NOMO-1 (cell line): ENCODE measurements at regions not wholly inside any gene's neighbourhood (a gene's known extent, or its start where the extent isn't known, plus 50 kb on each side); places are given as distances from the start of the nearest gene placed in this dataset.

Experiments used
- DNase-seq, 2 experiments: peaks; one replicate each; lab custom pipeline; 2025; ENCODE audit not compliant: unreplicated experiment in 2 of 2; lab: John Stamatoyannopoulos, UW

DNA sequence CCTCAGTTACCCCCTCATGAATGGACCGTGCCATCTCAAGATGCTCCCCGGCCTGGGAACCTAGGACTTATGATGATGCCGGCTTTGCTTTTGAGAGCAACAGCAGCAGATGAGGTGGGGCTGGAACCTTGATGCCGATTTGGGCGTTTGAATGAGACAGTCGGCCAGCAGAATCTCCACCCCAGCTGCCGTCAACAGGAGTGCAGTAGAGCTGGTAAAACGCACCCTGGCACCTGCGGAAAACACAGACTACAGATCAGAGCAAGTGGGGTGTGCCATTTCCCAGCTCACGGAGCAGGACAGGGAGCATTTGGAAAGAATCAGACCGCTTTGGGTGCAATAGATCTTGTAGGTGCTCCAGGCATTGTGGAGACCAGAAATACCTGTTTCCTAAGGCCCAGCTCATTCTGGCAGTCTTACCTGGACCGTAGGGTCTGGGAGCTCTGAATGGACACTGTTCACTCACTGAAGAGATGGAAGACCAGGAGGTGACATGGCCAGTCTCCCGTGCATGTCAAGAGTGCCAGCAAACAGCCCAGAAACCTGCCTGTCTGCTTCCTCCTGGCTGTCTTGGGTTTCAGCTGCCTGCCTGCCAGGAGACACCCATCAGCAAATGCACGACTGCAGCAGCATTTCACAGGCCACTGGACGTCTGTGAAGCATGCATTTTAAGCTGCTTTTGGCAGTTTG, 317.7 kb upstream of the IRX4 start:
- no peak for DNase-seq

- DNase-seq: no peak
Observed at GRCh38 chr5:2199697-2200096, 317.0 kb upstream of the IRX4 start.

- no peak for DNase-seq
Observed at GRCh38 chr5:2196989-2197619, 314.4 kb upstream of the IRX4 start.

GRCh38 chr5:2196416-2196815, 313.7 kb upstream of the IRX4 start:
- DNase-seq: no peak

DNA sequence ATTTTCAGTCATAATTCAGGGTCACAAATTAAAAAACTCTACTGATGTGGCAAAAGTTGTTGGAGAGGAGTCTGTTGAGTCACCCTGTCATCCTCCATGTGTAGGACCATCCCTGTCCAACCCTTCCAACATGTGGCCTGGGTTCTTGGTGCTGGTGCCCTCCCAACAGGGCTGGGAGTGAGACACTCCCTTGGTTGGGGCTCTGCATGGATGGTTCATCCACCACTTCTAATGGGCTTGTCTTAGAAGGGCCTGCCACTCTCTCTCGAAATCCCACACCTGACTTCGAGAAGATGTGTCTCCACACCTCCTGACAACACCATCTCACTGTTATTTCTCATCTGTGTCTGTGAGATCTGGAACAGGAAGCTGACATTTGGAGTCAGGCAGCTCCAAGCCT, 312.2 kb upstream of the IRX4 start:
- DNase-seq: no peak

DNA sequence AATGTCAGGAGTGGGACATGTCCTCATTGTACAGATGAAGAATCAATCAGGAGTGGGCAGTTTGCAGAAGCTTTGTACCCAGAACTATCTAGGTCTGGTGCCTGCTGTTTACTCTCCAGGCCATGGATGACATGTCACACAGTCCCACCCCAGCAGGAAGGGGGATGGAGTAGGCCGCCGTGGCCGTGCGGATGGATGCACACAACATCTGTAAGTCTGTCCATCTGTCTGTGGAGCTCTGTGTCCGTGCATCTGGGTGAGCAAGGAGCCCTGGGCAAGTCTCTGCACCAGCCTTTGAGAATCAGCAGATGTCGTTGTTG, 311.5 kb upstream of the IRX4 start:
- DNase-seq: no peak

DNA sequence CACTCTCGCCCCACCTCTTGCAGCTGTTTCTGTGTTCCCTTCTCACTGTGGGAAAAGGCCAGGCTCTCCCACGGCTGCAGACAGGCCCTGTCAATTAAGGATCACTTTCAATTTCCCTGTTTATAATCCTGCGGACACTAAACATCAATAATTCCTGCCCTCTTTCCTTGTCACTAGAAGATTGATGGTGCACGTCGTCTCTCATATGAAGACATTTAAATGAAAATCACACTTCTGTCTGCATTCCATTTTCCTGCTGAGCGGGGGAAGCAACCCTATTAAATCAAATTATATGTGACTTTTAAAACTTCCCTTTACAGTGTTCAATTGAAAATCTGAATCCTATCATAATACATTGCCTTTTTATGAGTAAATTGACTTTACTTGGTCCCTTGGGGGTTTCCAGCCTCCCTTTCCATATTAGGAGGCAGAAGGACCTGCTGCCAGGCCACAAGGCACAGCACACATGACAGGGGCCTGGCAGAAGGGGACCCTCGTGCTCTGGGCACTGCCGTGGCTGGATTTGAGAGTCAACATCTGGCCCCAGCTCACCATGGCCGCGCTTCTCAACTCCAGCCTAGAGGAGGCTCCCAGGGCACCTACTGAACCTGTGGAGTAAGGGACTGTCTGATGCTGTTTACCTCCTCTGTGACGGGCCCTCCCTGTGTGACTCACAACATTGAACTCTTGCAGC, 311.0 kb upstream of the IRX4 start:
- DNase-seq: no peak

- no peak for DNase-seq
Observed at GRCh38 chr5:2193142-2193541, 310.4 kb upstream of the IRX4 start.

- no peak for DNase-seq
Observed at GRCh38 chr5:2192496-2192895, 309.8 kb upstream of the IRX4 start.

GRCh38 chr5:2191972-2192371, 309.2 kb upstream of the IRX4 start:
- no peak for DNase-seq

GRCh38 chr5:2190549-2190948, 307.8 kb upstream of the IRX4 start:
- no peak for DNase-seq

DNA sequence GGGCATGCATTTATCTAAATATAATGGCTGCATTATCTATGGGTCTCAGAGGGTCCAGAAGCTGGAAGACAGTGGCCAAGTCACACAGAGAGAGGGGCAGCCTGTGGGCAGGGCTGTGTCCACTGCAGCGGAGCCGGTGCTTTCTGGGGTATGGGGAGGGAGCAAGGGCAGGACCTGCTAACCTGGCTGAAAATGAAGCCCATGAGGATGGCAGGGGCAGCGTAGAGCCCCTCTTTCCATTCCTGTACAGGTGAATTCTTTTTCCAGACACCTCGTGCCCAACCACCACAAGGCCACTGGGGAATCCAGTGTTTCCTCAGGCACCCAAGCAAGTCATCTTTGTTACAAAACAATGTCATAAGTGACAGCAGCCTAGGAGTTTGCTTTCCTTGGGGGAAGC, 305.9 kb upstream of the IRX4 start:
- no peak for DNase-seq

DNA sequence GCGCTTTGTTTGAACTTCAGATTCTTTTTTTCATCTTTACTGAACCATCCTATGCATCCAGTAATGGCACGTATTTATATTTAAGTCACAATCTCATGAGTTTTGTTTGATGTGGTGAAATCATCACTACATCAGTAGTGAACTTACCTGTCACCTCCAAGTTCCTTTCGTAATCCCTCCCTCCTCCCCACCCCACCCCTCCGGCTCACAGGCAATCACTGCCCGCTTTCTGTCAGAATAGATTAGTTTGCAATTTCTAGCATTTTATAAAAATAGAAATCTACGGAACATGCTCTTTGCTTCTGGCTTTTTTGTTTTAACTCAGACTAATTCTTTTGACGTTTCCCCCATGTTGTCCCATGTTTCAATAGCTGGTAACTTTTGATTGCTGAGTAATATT, 305.4 kb upstream of the IRX4 start:
- no peak for DNase-seq

- DNase-seq: no peak
Observed at GRCh38 chr5:2187687-2188086, 305.0 kb upstream of the IRX4 start.

- DNase-seq: no peak
Observed at GRCh38 chr5:2187156-2187555, 304.4 kb upstream of the IRX4 start.

GRCh38 chr5:2186472-2187015, 303.8 kb upstream of the IRX4 start:
- DNase-seq: no peak

DNA sequence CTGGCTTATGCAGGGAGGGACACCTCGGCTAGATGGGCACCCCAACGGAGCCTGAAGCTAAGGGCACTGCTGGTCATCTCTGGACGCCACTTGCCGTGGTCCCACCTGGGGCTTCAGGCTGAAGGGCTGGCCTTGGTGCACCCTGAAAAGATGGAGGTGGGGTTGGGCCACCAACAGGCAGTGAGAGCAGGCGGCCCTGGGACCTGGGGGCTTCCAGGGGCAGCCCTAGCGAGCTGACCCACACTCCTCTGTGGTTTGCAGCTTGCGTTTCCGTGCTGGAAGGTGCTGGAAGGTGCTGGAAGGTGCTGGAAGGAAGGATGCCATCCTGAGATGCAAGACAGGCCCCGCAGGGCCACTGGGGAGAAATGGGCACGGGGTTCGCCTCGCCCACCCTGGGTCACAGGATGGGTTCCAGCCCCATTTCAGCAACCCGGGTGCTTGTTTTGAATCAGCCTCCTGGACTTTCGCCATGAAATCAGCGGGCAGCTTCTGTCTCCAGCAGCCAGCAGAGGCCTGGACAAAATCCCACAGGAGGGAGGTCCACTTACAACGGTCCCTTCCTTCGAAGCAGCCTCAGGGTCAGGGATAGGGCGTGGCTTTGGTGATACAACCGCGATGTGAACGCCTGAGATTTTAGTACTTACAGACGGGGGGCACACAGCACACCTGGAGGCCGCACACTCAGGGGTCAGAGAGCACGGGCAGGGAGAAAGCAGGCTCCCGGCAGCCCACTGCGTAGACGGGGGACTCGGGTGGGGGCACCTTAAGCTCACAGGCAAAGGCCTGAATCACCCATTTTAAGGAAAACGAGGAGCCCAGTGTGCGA, 303.1 kb upstream of the IRX4 start:
- DNase-seq: no peak

- no peak for DNase-seq
Observed at GRCh38 chr5:2184563-2185540, 302.1 kb upstream of the IRX4 start.

DNA sequence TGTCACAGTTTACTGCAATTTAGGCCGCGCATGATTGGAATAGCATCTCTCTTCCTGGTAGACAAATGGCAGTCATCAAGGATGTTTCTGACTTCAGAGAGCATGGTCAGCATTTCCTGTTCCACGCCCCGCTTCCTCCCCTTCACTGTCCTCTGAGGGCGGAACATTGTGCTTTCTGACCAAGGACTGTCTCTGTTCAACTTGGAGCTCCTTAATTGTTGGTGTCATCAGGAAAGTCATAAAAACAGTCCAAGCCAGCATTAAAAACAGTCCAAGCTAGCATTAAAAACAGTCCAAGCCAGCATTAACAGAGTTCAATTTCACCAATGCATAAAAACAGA, 301.3 kb upstream of the IRX4 start:
- DNase-seq: no peak
